ENCODE measurements at regions not wholly inside any gene's neighbourhood (a gene's known extent, or its start where the extent isn't known, plus 50 kb on each side); places are given as distances from the start of the nearest gene placed in this dataset.

GRCh38 chr9:134993996-134994720 is 76.4 kb upstream of the FCN1 start:
- peaks cover 2 to 13% (median 4%) of the 10 kb centered on the region in 3 experiments; a peak in 4 of 7 replicates for H3K36me3 Mint-ChIP-seq (ENCODE audit: insufficient read depth in 1 of 3, low read depth in 3 of 3)
- no peak overlapping the region for H3K23ac ChIP-seq (ENCODE audit: insufficient read length, low read depth, low read length)
- H2BK120ac ChIP-seq (ENCODE audit: low read depth, low read length, poor library complexity, severe bottlenecking) = no peak overlapping the region
- H3K27me3 ChIP-seq (ENCODE audit: insufficient read depth, low read length) = no peaks in the 10 kb centered on the region
- no peaks in the 10 kb centered on the region for H4K20me1 ChIP-seq (ENCODE audit: control insufficient read depth, insufficient read depth, insufficient read length)
- H3K4ac ChIP-seq (ENCODE audit: low read depth, low read length) = no peak overlapping the region
- no peak overlapping the region for H3K14ac ChIP-seq (ENCODE audit: insufficient read depth, low read length)
- H3K18ac ChIP-seq (ENCODE audit: insufficient read length, low read depth, low read length) = no peak overlapping the region
- no peak overlapping the region for H2AK5ac ChIP-seq (ENCODE audit: insufficient read length, low read length)
- DNase-seq = no peak
- no peak overlapping the region for H3K9ac ChIP-seq (ENCODE audit: extremely low read depth, insufficient read length, low read length)
- H3K9me3 ChIP-seq (ENCODE audit: control insufficient read depth, low read depth, low read length) = peaks cover 9% of the 10 kb centered on the region
- no peaks in the 10 kb centered on the region; the same call in 1 of the 2 replicates for H3K4me1 ChIP-seq (ENCODE audit: insufficient read depth, low read length)
- H3K4me1 Mint-ChIP-seq = peaks cover 12 to 18% of the 10 kb centered on the region in 2 experiments
- no peak overlapping the region for H2BK15ac ChIP-seq (ENCODE audit: low read depth, low read length)
- H4K91ac ChIP-seq (ENCODE audit: insufficient read length, low read depth, low read length) = no peak overlapping the region
- no peaks in the 10 kb centered on the region for H3K79me2 ChIP-seq (ENCODE audit: insufficient read depth, low read length)
- H3K27ac Mint-ChIP-seq = peak overlapping the region in 1 of 3 experiments; percentile 69; a peak in 2 of 7 replicates
- H2AFZ ChIP-seq (ENCODE audit: low read length) = no peak overlapping the region
- H3T11ph ChIP-seq (ENCODE audit: low read length) = no peak overlapping the region
- H3K4me2 ChIP-seq (ENCODE audit: insufficient read depth, insufficient read length, low read length) = no peak overlapping the region
- no peak overlapping the region for H2BK12ac ChIP-seq (ENCODE audit: insufficient read length, low read depth, low read length)
- H4K5ac ChIP-seq (ENCODE audit: insufficient read length, low read depth, low read length) = no peak overlapping the region
- H3K23me2 ChIP-seq (ENCODE audit: insufficient read length, low read depth, low read length, poor library complexity, severe bottlenecking) = no peaks in the 10 kb centered on the region
- H3K27ac ChIP-seq (ENCODE audit: insufficient read length, low read depth, low read length) = no peak overlapping the region
- peaks cover 12% of the 10 kb centered on the region for H3K27me3 Mint-ChIP-seq (ENCODE audit: low read depth)
- H4K8ac ChIP-seq (replicated peaks; ENCODE audit: insufficient read length, low read depth, low read length) = no peak overlapping the region
- no peak overlapping the region for H2BK5ac ChIP-seq (ENCODE audit: insufficient read length, low read length)
- H3K79me1 ChIP-seq (ENCODE audit: insufficient read depth, low read depth, low read length, poor library complexity, severe bottlenecking) = no peaks in the 10 kb centered on the region
- H2BK20ac ChIP-seq (ENCODE audit: low read depth, low read length, poor library complexity, severe bottlenecking) = no peak overlapping the region
- WGBS (ENCODE audit: extremely low coverage, insufficient read length, low lambda C conversion rate) = no CpG with 5 or more reads among the region's 15 CpGs
- H3K4me3 Mint-ChIP-seq = no peak overlapping the region
- no peak overlapping the region for H3K56ac ChIP-seq (ENCODE audit: insufficient read length, low read depth, low read length)
- no peak for TF ChIP-seq CTCF (conservative IDR thresholded peaks at IDR 0.05)
- peaks cover 26 to 31% of the 10 kb centered on the region in 2 experiments for H3K9me3 Mint-ChIP-seq

Measured in H9 (cell line).